Stimulated activated CD8-positive, alpha-beta memory T cell treated with anti-CD3 and anti-CD28 coated beads, Interleukin-12 subunit alpha, Interleukin-12 subunit beta, amount 100 ng/mL, for 24 hours (primary cell): ENCODE measurements at regions not wholly inside any gene's neighbourhood (a gene's known extent, or its start where the extent isn't known, plus 50 kb on each side); places are given as distances from the start of the nearest gene placed in this dataset.

ENCODE experiments used
- DNase-seq: peaks from one replicate; pipeline ENCODE4 v3.0.0-alpha.2; 2020; ENCODE audit errors: extremely low read depth

DNA sequence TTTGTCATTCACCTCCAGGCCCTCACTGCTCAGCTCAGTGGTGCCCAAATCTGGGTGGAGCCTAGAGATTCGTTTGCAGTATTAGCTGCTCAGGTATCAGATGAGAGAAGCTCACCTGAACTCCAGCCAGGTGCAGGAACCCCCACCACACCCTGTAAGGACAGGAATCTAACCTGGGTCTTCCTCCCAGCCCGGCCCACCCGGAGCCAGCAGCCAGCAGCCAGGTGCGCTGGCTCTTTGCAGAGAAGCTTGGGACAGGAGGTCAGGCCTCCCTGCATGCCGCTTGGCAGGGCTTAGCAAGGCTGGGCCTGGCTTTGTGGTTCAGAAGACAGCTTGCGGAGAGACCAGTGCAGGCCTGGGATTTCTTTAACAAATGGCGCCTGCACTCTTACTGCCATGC, 125.6 kb upstream of the MYL2 start:
- no peak for DNase-seq

DNA sequence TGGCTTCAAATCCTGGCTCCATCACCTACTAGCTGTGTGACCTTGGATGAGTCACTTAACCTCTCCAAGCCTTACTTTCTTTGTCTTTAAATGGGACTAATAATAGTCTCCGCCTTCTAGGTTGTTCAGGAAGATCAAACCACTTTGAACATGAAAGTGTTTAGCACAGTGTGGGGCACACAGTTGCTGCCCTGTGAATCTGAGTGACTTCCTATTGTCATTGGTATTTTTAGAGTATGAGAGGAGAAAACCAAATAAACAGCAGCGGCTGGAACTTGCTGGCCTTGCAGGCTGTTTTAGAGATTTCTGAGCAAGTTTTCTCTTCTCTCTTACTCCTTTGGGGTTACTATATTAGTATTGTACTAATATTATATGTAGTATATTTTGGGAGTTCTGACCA, 120.7 kb upstream of the MYL2 start:
- DNase-seq: no peak

DNA sequence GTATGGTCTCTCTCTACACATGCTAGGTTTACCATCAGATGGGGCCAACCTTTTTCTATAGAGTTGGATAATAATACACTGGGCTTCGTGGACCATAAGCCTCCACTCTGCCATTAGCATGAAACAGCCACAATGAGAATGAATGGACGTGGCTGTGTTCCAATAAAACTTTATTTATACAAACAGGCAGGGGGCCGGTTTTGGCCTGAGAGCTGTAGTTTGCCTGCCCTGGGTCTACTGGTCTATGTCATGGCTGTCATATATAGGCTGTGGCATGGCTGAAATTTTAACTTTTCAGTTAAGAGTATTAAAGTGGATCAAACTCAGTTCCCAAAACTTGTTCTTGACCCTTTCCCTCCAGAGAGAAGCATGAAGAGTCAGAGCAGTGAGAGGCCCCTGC, 120.3 kb upstream of the MYL2 start:
- no peak for DNase-seq

DNA sequence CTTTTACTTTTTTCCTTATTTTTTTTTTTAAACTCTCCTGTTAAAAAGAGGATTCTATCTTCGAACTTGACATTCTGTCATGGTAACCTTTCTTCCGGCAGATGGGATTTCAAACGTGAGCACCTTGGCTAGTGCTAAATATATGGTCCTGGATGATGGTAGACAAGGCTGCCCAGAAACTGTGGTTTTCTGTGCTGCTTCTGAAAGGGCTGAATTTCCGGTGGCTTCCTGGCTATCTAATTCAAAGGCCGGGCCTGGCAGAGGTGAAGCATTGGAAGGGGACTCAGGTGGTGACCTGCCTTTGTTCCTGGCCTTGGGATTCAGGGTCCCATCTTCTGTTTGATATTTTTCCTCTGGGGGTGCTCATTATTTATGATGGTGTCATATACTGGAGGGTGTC, 118.6 kb upstream of the MYL2 start:
- DNase-seq: no peak

DNA sequence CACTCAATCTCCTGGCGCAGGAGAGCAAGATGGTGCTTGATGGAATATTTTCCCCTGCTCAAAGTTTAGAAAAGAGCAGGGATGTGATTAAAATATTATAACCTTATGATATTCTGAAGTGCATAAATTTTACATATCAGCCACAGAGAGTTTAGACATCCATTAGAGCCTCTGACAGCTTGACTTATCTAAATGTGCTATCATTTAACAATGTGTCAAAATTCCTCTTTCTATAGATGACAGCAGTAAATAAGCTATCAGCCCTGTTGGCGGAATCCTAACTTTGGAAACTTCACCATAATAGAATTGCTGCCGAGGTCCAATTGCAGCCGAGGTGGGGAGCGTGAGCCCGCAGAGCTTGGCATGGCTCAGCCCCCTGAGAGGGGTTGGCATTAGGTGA, 117.7 kb upstream of the MYL2 start:
- DNase-seq: no peak

DNA sequence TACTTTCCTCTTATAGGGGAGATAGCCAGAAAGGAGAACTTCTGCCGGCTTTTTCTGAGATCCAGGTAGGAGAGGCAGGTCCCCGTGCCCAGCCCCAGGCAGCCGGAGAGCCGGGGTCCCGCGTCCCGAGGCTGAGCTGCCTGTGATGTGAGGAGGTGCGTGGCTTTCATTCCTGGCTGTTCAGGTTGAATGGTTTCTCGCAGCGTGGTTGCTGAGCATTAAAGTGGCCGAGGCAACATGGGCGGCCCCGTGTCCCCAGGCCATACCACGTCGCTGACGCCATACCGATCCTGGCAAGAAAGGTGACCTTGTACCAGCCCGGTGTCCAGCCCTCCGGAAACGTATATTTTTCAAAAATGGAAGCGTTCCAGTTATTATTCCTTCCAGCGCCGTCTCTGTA, 116.7 kb upstream of the MYL2 start:
- no peak for DNase-seq

DNA sequence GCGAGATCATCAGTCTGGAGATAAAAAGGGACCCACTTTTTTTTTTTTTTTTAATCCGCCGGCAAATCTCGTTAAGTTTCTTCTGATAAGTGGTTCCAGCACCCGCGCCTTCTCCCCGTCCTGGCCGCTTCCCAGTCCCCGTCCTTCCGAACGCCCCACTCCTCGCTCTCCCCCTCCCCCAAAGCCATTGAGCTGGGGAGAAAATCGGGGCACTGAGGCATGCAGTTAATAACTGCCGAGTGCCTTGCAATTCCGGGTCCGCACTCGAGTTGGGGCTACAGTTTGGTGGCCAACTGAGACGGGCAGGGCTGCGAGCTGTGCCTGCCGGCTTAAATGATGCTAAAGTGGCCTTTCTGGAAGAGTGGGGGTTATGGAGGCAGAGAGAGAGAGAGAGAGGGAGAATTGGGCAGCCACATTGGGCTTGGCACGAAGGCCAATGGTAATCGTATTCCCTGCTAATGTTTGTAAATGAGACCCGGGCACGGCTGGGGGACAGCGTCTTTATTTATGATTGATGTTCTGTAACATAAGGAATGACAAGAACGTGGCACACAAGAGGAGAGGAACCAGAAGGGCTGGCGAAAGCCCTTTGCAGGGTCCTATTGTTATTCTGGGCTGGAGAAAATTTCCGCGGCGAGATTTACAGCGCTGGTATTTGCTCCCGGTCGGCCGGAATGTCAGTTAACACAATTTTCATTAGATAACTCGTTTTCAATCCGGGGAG, 115.4 kb upstream of the MYL2 start:
- no peak for DNase-seq

DNA sequence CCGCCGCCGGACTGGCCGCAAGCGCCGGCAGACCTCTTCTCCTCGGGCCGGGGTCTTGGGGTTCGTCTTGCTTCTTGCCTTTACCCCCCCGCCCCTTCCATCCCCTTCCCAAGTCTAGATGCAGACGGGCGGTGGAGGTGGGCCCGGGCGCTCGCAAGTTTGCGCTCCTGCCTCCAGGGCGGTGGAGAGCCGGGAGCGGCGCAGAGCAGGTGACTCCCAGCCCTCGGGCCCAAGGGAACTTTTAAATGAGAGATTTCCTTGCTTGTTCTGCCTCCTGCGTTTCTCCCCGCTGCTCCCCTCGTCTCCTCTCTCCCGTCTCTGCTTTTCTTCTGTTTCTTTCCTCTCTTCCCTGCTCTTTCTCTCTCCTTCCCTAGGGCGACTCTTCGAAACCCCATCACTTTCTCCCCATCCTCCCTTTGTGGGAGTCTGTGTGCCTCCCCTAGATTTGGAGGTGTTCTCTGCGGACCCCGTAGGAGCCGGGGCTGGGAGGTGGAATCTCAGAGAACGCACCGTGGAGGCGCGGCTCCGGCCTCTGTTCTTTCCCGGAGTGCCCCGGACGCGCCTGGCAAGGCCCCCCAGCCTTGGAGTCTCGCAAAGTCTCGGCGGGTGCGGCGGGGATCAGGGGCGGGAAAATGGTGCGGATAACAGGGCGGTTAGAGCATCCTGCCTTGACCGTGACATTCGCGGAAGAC, 114.7 kb upstream of the MYL2 start:
- DNase-seq: no peak

DNA sequence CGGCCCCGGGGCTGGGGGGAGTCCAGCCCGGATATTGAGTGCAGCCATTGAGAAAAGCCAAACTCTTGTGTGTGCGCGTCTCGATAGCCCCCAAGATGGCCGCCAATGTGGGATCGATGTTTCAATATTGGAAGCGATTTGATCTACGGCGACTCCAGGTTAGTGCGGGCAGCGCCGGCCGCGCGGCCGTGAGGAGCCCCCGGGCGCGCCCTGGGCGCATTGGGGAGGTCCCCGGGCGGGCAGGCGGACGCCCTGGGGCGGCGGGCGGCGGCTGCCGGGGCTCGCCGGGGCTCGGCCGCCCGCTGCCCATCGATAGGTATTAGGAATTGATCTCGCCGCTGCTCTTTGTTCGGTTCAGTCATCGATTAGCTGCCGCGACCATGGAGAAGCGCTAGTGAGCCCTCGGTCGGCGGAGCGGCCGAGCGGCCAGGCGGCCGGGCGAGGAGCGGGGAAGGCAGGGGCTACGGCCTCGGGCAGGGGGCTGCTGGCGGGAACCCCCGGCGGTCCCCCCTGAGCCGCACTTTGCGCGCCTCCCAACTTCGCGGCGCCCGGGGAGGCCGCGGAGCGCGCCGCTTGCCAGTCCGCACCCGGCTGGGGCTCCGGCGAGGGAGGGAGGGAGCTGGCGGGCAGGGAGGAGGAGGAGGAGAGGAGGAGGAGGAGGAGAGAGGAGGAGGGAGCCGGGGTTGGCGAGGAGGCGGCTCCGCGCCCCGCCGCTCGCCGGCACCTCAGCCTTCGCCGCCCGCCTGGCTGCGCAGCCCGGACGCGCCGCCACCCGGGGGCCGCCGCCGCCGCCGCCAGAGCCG, 113.9 kb upstream of the MYL2 start, which contains the start of gene CUX2:
Gene CUX2 (plus strand): TSS at position 83 of the 803 bp plus-strand sequence.
- no peak for DNase-seq

DNA sequence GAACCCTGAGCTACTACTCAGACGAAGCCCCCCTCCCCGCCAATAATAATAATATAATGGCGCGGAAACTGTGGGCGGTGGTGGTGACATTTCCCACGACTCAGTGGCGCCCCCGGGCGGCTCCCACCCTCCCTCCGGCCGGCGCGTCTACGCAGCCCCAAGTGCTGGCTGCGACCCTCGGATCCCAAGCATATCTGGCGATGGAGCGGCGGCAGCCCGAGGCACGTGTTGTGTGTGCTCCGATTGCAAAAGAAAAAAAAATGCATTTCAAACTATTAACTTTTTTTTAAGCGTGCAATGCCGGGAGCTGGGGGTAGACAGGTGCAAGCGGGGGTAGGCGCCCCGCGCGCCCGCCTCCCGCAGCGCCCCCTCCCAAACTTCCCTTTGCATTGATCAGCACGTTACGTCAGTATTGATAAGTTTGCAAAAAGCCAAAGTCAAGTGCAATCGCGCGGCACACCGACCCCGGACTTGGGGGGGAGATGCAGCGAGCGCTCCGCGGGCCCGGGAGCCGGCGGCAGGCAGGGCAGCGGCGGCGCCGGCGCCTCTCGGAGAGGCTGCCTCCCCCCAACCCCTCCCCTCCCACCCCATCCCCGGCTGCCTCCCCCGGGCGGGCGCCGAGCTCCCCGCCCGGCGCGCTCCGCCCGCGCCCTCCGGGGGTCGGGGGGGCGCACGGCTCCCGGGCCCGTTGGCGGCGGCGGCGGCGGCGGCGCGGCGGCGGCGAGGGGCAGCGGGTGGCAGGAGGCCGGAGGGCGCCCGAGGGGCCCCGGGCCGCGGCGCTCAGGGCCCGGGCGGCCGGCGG, 113.1 kb upstream of the MYL2 start:
- no peak for DNase-seq

DNA sequence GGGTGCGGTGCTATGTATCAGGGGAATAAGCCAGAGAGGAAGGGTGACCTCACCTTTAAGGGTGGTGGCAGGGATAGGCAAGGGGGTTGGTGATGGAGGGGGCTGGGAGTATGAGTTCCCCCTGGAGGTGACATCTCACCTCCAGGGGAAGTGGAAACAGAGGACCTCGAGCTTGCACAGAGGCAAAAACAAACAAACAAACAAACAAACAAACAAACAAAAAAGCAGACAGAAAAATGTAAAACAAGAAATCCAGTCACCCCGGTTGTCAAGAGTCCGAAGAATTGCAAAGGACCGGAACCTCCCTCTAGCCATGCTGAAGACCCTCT, 112.2 kb upstream of the MYL2 start:
- no peak for DNase-seq

DNA sequence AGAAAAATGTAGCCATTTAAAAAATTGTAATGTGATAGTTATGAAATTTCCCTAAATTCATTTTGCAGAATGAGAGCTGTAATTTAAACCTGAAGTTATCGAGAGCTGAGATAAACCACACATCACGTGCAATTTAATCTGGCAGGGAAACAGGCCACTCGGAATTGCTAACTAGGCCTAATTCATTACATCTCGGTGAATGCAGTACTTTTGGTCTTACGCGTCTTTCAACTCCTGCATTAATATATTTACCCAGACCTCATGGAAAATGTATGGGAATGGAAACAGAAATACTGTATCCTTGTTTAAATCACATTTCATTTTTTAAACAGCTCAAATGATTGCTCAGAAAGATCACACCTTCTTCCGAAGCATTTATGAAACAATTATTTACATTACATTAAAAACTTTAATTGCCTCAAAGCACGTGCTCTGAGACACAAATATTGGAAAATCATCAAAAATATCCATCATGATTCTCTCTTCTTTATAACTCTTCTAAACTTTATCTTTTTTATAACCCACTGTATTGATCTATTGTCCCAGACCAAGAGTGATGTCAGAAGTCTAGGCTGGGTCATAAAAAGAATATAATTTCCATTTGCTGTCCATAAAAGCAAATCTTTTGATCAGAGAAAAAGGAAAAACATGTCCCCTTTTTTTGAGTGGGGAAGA, 111.7 kb upstream of the MYL2 start:
- no peak for DNase-seq

DNA sequence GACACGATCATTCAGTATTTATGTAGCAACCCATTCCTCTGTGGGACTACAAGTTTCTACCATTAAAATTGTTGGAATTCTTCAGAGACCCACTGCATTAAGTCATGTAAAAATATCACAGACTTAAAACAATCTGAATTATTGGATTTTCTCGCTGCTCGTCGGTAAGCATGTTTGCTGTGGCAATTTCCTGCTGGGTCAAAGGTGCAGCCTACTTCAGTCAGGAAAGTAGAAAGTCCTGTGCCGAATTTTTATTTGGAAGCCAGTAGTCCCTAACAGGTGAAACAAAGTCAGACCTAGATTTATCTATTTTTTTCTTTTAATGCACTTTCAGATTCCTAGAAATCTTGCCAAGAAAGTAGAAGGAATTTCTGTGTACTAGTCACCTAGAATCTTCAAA, 110.4 kb upstream of the MYL2 start:
- DNase-seq: no peak

DNA sequence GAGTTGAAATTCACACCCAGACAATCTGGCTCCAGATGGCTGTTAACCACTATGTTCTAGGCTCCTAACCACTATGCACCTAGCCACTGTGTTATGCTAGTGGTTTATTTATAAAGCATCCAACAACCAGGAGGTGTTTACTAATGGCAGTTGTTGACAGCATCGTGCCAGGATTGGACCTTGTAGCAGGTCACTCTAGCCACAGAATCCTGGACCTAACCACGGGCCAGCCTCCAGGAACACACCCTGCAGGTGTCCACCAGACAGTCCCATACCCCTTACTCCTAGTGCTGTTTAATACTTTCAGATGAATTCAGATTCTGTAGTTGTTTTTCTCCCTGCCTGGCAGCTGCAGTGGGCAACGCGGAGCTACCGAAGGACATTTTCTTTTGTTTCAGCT, 109.4 kb upstream of the MYL2 start:
- DNase-seq: no peak

DNA sequence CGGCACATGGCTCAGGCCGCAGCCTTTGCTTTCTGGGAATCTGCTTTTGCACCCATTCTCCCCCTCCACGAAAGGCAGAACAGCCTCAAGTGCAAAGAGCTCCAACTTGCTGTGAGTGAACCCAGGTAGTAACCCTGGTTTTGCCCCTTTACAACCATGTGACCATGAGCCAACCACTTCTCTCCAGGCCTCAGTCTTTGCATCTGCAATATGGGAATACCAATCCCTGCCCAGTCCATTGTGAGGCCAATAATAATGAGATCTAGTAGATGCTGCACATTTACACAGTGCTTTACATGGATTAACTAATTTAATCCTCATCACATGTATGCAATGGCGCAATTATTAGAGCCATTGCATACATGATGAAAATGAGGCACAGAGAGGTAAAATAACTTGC, 108.9 kb upstream of the MYL2 start:
- no peak for DNase-seq

DNA sequence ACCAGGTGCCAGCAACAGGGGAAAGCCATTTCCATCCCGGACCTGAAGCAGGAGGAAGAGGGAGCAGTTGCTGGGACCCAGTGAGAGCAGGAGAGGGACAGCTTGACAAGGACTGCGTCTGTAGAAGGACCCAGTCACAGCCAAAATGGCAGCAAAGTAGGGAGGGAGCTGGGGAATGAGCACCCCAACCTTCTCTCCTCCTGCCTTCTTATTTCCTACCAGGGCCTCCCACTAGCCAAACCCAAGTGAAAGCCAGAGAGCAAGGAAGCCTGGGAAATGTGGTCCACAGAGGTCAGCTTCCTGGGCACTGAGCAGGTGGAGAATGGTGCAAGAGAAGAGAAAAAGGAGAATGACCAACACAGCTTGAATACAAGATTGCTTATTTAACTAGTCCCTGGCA, 108.5 kb upstream of the MYL2 start:
- no peak for DNase-seq

DNA sequence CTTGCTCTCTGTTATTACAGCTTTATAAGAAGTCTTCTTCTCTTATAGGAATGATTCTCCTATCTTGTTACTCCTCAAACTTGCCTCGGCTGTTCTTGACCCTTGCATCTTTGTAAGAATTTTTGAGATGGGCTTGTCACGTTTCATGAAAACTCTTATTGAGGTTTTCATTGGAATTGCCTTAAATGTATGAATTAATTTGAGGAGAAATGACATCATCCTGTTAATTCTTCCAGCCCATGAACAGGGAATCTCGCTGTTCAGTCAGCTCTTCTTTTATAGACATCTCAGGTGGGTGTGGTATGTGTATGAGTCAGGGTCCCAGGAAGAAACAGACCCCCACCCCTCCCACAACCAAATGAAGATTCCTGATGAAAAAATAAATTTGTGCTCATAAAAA, 107.1 kb upstream of the MYL2 start:
- DNase-seq: no peak

DNA sequence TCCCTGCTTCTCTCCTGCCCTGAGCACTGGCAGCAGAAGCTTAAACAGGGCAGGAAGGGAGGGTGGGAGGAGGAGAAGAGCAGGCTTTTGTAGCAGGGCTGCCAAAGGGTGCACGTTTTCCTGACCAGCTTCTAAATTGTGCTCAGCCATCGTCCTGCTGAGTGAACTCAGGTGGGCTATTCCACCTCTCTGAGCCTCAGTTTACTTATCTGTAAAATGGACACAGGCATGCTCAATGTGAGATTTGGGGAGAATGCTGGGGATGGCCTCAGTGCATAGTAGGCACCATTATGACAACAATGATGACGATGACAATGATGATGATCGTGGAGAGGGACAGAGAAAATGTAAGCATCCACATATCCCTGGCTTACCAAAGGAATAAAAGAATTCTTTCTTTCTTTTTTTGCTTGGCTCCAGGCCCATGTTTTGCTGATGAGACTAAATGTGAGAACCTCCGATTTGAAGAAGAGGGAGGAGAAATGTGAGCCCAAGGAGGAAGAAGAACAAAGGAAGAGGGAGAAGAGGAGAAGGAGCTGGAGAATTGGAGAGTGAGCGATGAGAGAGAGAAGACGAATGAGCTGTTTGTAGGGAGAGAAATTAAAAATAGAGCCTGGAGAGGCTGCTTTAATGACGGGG, 105.5 kb upstream of the MYL2 start:
- DNase-seq: no peak

DNA sequence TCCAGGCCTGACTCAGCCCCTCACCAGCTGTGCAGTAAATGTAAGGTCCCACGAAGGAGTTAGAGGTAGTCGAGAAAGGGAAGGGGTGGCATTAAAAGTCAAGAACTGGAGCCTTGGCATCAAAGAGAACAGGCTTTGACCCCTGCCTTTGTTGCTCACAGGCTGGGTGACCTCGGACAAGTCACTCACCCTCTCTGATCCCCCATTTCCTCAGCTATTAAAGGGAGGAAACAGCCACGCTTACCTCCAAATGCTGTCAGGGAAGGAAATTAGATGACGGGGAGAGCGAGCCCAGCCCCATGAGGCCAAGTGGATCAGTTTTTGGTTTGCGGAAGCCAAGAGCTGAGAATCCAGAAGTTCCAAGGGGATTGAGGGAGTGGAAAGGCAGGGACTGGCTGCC, 104.9 kb upstream of the MYL2 start:
- DNase-seq: no peak

DNA sequence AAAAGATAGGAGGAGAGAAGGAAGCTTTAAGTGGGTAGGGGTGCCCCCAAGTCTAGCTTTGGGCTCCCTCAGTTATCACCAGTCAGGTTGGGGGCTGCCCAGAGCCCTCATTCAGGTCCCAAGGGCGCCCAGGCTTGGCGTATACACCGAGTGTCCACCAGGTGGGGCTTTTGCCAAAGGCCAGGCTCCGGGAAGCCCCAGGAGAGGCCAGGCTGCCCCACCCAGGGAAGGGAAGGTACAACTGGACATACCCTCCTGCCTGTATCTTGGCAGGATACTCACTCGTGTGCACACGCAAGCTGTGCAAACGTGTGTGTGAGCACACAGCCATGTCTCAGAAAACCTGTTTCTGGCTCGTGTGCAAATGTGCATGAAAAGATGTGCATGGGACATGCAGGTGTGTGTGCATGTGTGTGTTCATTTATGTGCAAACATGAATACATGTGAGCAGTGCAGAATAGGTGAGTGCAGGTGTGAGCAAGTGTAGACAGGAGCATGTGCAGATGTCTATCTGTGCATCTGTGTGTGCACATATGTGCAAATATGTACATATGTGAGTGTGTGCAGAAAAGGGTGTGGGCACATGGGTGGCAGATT, 103.9 kb upstream of the MYL2 start:
- DNase-seq: no peak

DNA sequence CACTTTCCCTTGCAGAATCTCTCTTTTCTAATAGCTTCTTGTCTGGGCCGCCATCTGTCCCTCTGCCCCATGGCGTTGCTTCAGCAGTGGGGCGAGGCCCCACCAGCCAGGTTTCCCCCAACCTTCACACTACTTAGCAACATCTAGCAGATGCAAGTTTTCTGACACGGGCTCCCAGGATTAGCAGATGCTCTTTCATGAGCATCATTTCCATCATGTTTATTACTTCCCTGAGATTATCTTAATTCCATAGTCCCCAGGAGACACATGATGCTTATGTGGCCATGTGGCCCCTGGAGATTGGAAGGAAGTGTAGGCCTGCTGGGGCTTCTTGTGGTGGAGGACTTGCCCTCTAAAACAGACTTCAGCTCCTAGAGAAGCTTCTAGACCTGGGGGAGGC, 102.0 kb upstream of the MYL2 start:
- DNase-seq: no peak
